Body of pancreas (tissue), 4 donors: ENCODE measurements at regions not wholly inside any gene's neighbourhood (a gene's known extent, or its start where the extent isn't known, plus 50 kb on each side); places are given as distances from the start of the nearest gene placed in this dataset.

Source experiments
- POLR2A ChIP-seq, 3 donors: fragments of 450-650 bp; IDR thresholded peaks; one replicate each; pipeline ENCODE4 v1.6.1; 2016; ENCODE audit warnings: antibody characterized with exemption in 3 of 3, mild to moderate bottlenecking in 2 of 3
- TF ChIP-seq, protein P1 (sequence below), 7 experiments: fragments of 450-650 bp in 4 of 7; fragments of 200-600 bp in 3 of 7; sonication (generic) in 3 of 7; IDR thresholded peaks; one replicate each; pipeline ENCODE4 v1.5.1; 2016 to 2019; ENCODE audit warnings: antibody characterized with exemption in 7 of 7

DNA sequence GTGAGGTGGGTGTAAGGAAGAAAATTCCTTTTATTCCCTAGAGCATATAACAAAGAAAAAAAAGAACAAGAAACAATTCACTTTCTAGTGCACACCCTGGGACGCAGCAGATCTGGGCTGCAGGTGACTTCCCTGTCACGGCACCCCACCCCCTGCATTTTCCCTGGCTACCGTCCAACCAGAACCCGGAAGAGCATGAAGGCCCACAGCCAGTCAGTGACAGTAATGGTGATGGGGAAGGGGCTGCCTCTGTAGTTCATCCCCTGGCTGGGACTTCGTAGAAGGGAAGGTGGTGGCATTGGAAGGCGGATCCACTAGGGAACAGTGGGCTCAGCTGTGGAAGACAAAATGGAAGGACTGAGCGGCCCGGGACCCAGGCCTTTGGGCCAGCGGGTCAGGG, 236.7 kb downstream of the BUB3 start:
- no peak for TF ChIP-seq POLR2A (IDR thresholded peaks at IDR 0.05)
- TF ChIP-seq, protein P1, sequence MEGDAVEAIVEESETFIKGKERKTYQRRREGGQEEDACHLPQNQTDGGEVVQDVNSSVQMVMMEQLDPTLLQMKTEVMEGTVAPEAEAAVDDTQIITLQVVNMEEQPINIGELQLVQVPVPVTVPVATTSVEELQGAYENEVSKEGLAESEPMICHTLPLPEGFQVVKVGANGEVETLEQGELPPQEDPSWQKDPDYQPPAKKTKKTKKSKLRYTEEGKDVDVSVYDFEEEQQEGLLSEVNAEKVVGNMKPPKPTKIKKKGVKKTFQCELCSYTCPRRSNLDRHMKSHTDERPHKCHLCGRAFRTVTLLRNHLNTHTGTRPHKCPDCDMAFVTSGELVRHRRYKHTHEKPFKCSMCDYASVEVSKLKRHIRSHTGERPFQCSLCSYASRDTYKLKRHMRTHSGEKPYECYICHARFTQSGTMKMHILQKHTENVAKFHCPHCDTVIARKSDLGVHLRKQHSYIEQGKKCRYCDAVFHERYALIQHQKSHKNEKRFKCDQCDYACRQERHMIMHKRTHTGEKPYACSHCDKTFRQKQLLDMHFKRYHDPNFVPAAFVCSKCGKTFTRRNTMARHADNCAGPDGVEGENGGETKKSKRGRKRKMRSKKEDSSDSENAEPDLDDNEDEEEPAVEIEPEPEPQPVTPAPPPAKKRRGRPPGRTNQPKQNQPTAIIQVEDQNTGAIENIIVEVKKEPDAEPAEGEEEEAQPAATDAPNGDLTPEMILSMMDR (IDR thresholded peaks at IDR 0.05): no peak
